Fibroblast of the conjunctiva (primary cell): ENCODE measurements at regions not wholly inside any gene's neighbourhood (a gene's known extent, or its start where the extent isn't known, plus 50 kb on each side); places are given as distances from the start of the nearest gene placed in this dataset.
A peak's percentile ranks its signal among the peaks of the same experiment; 100 is the strongest.

Experiments used
- DNase-seq: peaks from one replicate; pipeline ENCODE4 v3.0.0-alpha.2; 2010; ENCODE audit warnings: low read depth

DNA sequence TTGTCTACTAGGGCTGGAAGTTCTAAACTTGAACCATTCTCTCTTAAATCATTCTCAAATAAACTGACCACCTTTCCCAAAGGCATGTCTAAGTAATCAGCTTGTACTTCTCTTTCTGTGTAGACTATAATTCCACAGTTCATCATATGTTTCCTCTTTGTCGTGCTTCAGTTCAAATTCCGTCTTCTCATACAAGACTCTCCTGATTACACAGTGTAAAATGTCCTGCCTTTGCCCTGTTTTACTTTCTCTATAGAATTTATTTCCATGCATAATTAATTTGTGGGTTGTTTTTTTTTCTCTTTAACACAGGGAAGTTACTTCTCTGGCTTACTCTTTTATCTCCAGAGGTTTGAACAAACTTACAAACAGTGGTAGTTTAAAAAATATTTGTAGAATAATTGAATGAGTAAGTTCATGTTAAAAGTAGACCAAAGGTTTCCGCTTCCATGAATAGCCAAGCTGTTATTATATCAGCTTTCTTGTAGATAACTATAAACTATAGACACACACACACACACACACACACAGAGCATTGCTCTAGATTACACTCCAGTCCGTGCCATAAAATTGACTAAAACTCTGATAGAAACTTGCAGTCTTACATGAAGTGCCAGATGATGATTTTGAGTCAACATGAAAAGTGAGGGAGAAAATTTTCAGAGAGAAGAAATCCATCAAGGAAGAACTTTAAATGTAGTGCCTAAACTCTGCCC is 119.0 kb downstream of the SUCNR1 start:
- no peak for DNase-seq

DNA sequence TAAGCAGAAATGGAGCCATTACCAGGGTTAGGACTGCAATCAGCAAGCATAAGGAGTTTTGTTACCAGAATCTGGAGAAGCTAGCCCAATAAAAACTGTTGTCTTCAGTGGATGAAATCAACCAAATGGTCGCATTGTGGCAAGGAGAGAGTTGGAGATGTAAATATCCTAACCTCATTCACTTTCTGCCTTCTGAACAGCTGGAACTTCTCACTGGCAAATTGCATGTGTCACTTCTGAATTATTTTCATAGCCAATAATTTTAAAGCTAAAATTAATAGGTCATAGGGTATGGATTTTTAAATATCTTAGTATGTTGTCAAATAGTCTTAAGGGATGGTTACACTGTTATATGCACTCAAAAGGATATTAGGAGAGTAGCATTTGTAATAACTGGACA is 121.6 kb downstream of the SUCNR1 start:
- no peak for DNase-seq

DNA sequence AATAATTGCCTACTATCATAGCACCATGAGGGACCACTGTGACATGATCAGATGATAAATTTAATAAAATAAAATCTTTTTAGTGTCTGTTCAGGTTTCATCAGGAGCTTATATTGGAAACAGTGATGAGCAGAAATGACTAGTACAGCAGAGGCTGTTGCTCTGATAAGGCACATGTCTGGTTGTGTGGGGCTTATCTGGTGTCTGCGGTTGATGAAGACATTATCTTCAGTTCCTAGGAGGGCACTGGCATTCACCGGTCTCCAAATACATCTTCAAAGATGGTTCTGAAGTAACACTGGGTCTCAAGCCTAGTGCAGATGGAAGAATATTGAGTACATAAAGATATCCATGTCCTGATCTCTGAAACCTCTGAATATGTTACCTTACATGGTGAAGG is 125.3 kb downstream of the SUCNR1 start:
- DNase-seq = no peak

DNA sequence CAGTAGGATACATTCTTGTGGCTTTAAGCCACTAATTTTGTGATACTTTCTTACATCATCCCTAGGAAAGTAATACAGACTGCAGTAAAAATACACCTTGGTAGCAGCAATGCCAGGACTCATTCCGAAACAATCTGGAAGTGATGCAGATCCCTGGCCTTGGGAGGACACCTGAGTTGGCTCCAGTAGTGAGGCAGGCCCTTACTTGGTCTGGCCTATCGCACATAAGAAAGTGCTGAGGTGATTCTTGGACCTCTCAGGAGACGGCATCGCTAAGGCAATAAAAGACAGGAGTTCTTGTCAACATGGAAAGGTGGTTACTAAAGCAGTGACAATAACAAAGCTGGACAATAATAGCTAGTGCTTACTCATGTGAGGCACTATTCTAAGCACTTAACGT is 126.5 kb downstream of the SUCNR1 start:
- DNase-seq = no peak

DNA sequence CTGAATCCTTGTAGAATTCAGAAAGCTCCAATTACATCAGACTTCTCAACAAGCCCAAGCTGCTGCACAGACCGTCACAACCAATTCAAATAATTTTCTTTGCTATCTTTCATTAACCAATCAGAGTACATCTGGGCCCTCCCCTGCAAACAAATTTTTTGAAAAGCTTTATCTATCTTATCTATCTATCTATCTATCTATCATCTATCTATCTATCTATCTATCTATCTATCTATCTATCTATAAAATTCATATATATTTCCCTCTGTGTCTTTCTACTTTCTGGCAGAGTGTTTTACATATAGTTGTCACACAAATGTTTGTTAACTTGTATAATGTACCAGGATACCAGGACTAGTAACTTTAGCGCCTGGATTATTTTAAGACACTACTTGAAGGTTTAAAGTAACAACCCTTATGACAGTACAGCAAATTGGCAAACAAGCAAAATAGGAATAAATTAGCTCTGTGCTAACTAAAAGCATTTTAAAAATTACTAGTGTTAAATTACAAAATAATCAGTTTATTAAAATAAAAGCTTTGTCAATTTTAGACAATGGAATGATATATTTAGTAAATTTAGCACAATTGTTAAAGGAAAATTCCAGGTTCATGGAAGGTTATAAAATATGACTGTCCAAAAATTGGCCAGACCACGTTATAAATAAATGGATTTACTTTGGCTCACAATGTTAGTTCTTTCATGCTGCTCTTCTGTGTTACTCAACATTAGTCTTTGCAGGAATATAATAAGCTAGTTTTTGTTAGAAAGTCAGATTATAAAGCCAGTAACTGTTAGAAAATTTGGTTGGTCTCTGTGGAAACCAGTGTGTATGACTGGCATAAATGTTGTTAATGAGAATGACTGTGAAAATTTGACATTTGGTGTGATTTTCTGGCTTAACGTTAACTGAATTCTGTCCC is 138.6 kb downstream of the SUCNR1 start:
- no peak for DNase-seq

DNA sequence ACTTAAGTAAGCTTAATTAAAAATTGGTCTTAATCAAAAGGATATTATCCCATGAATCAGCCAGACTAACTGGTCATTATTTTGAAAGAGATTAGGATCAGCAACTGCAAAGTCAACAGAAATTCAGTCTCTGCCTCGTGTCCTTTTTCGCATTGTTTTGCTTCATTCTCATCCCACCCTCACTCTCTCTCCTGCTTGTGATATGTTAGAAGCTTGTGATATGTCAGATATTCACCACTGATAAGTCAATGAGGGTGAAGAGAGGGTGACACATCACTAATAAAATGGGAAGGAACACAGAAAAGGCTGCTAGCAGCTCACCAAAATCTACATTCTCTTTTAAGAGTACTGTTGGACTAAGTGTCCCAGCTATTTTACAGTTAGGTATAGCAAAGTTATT is 146.1 kb downstream of the SUCNR1 start:
- DNase-seq = no peak

DNA sequence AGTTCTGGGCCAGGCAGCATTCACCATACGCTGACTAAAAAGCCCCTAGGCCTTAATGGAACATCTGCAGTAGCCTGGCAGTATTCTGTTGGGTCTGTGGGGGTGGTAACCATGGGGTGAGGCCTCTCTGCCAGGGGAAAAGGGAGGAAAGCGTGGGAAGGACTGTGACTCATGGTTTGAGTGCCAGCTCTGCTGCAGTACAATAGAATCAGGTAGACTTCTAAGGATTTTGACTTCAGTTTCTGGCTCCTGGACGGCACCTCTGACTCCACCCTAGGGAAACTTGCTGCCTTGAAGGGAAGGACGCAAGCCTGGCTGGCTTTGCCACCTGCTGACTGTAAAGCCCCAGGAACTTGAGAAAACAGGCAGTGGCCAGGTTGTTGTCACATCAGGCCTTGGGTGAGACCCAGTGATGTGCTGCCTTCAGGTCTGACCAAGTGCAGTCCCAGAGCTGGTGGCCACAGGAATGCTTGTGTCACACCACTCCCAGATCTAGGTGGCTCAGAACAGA is 148.6 kb downstream of the SUCNR1 start:
- no peak for DNase-seq

DNA sequence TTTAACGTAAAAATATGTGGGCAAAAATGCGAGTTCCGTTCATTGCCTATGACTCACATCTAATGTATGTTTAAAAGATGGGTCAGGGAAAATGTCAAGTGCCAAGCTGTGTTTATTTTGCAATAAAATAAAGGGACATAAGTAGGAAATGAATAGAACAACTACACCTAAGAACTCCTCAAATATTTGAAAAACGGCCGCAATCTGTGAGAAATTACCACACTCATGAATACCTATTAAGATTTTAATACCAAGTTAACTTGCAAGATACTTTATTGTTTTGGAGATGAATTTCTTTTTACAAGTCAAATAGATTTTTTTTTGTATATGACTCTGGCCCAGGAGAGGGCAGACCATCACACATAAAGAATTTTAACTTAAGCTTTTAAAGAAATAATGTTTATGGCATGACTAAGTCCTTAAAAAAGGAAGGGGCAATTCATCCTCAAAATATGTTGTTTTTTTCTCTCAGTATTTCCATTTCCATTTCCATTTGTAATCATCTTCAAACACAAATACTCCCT is 152.7 kb downstream of the SUCNR1 start:
- DNase-seq = peak; percentile 78

DNA sequence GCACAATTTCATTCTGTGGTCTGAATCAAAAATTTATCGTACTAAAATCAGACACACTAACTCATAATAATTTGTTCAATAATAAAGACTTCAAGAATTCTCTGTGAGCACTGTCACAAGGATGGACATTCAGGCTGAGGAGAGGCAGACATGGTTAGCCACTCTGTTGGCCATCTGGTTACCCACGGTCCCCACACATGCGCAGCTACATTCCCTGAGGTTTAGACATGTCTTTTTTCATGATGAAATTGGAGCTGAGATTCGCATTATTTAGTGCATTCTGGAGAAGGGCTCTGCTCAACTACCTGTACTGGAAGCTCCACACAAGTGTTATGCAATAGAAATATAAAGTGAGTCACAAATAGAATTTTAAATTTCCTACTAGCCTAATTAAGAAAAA is 156.9 kb downstream of the SUCNR1 start:
- no peak for DNase-seq

DNA sequence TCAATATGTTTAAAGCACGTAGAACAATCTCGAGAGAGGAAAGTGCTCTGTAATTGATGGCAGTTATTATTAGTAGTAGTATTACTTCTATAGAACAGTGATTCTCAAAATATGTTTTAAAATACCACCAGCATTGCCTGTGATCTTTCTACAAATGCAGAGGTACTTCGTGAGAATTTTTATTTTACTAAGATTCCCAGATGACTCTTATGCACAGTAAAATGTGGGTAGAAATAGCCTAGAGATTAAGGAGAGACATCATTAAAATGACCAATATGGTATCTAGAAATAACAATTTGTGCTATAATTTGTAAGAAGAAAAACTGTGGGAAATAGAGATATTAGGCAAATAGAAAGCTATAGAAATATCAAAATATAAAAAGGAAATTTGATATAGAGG is 157.9 kb downstream of the SUCNR1 start:
- no peak for DNase-seq

DNA sequence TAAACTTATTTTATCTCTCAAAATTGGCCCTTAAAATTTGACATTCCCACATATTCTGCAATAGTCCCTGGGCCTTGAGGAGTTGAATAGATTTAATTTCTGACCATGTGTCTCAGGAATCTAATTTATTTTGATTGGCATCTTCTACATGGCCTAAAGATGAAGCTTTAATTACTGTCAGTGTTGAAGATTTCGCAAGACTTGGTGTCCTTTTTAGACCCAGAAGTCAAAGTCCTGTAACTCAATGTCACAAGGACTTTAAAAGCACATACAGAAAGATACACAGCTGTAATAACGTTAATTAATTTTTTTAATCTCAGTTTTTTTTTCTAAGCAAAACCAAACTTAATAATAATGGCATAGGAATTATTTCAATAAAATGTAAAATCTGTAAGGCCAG is 163.9 kb downstream of the SUCNR1 start:
- DNase-seq = no peak

DNA sequence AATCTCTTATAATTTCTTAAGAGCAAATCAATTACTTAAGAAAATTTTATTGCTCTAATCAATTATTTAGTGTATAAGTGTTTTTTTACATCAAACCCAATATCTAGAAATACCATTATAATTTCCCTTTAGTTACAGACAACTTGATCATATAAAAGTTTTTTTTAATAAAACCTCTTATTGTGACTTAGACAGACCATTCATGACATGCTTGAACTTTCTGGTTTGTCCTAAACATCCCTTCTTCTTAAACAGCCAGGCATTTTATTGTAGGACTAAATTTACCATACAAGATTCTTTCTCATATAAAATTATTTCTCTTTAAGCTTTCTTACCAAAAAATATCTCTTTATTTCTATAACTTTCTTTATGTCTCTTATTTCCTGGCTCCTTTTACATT is 164.5 kb downstream of the SUCNR1 start:
- no peak for DNase-seq

DNA sequence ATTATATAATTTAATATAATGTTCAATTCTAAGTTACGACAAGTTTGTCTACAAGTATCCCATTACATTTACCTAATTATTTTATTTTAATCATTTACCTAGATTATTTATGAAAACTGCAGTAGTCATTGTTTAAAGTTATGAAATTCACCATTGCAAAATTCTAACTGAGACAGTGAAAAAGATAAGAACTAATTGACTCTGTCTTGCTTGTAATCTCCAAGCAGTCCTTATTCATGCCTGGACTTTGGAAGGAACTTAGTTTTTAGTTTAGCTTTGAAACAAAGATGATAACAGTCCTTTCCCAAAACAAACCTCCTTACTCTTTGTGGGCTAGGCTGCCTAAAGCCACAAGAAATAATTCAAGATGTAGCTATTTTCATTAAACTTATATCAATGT is 165.0 kb downstream of the SUCNR1 start:
- DNase-seq = no peak

DNA sequence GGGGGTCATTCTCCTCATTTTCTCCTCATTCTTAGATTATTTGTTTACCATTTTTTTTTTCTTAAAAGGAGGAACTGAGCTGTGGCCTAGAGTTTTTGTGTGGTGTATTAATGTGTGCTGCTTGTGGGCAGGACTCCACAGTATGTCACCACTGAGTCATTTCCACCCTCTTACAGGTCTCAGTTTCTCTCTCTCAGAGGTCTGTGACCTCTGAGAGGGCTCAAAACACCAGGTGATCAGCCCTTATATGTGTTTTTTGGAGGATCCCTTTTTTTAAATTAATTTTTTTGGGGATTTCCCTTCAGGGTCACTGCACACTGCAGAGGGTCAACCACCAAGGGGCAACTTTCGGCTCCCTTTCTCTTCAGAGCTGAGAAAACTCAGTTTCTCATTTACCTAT is 166.4 kb downstream of the SUCNR1 start:
- no peak for DNase-seq

DNA sequence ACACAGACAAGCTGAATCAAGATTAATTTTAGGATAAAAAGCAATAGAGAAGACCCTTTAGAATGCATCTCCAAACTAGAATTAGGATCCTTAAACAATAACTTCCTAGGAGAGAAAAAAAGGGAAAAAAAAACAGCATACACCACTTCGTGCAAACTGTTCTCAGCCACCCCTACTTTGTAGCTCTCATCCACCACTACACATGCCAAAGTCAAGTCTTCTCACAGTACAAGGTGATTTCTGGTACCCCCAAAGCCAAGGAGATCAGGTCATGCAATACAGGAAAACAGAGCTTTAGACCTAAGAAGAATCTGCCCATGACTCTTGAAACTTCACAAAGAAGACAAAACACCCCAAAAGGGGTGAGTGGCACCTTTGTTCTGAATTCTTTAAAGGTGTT is 166.9 kb downstream of the SUCNR1 start:
- no peak for DNase-seq

DNA sequence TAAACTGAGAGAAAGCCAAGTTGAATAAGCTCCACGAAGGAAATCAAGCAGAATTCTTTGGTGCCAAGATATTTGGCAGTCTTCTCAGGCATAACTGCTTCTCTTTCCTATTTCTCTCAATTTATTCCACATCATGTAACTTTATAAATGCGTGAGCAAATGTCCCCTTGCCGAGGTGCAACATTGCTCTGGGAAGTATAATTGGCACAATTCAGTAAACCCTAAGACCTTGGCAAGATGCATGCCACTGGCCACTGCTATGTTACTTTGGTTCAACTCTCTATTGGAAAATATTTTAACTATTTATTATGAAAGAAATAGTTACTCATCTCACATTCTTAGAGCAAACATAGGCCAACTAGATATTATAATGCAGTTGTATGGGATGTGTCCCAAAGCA is 170.2 kb downstream of the SUCNR1 start:
- no peak for DNase-seq

DNA sequence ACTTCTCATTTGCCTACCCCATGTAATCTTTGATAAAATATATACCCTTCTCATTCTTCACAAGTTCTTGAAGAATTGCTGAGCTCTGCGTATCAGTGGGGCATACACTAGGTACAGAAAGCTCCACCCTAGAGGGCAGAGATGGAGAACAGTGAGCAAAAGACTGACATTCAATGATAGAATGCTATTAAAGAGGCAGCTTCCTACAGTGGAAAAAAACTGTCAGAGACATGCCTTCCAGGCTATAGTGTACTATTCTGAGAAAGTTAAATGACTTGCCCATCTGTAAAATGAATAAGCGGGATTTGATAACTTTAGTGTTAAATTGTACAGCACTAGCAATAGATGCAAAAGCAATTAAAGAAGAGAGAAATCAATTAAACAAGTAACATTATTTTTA is 172.8 kb downstream of the SUCNR1 start:
- no peak for DNase-seq

DNA sequence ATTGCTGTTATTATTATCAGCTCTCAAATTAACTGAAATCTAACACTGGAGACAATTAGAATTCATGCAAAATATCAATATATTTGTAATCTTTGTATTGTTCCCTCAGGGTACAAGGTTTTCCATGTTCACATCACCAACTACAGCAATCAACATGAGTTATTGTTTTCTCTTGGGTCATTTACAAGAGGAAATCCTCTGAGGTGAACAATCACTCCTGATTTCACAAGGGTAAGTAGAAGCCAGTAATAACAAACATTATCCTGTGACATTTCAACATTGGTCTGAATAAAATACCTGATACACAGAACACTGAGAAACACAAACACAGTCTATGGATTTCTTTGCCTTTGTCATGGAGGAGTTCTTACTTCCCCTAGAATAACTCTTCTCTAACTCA is 174.0 kb downstream of the SUCNR1 start:
- DNase-seq = no peak

DNA sequence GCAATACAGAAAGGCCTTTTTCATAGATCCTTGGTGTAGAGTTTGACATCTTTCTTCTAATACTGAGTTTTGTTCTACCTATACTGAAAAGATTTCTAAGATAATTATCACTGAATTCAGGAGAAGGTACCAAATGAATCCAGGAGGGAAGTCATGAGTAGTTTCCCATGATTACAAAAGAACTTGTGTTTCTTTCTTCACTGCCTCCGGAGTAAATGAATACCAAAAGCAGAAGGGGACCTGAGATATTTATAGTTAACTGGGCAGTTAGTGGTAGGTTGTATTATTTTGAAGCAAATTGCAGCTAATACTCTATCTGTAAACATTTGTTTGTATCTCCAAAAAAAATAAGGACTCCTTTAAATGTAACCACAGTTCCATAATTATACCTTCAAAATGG is 175.4 kb downstream of the SUCNR1 start:
- DNase-seq = no peak

DNA sequence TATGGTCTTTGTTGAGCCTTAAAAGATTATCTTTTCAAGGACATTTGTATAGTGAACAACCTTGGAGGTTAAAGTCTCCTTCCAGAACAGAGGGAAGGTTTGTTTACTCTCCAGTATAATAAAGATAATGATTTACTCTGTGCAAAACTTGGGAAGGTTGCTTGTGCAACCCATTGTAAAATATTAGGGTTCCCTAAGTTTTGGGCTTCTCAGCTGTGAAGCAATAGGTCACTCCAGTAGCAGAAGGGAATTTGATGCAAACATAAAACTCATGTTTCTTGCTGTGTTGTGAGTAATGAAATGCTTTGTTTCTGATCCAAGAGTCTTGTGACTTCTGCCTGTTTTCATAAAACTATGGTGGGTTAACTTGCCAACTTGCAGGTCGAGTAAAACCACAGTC is 177.5 kb downstream of the SUCNR1 start:
- no peak for DNase-seq

DNA sequence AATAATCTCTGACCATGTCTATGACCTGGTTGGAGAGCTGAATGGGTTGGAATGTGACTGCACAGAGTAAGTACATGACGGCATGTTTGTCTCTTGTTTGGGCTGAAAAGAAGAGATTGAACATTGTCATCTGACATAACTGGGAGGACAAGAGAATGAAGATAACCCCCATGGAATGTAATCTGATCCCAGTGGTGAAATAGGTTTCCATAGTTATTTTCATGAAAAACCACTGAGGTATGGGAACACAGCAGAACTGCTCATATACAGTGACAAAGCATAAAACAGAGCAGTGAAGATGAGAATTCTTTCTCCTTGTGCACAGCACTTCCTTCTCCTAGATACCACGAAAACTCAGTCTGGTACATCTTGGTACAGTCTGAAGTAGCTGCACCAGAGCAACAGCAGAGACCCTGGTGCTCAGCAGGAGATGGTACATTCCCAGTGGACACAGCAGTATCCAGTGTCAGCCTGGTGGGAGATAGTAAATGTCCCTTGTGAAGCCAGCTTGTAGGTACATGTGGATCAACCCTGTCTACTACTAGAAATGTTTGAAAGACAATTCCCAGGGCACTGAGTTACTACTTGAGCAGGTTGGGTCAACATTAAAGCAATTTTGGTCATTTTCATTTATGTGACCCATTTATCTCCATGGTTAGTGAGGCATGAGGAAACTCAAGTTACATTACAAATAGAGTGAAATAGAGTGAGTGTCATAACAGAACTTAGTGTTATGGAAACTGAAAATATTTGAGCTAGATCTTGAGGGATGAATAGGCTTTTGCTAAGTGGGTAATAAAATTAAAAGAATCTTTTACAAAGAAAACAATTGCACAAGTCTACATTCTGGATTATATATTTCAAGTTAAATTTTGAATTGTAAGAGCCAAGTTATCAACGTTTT is 178.3 kb downstream of the SUCNR1 start:
- no peak for DNase-seq

DNA sequence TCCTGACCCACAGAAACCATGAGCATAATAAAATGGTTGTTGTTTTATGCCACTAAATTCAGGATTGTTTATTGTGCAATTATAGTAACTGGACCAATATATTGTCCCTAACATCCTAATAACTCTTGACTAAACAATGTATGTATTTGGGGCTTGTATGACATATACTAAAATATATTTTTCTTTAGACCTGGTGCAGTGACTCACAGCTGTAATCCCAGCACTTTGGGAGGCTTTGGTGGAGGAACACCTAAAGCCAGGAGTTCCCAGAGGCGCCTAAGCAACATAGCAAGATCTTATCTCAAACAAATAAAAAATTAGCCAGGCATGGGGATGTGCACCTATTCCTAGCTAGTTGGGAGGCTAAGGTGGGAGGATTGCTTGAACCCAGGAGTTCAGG is 180.4 kb downstream of the SUCNR1 start:
- no peak for DNase-seq
